NAMALWA (cell line): ENCODE measurements at regions not wholly inside any gene's neighbourhood (a gene's known extent, or its start where the extent isn't known, plus 50 kb on each side); places are given as distances from the start of the nearest gene placed in this dataset.

Experiments used
- DNase-seq: peaks from one replicate; pipeline ENCODE4 v3.0.0-alpha.2; 2015; ENCODE audit warnings: low spot score

GRCh38 chr1:177847843-177848242 lies 122.0 kb downstream of the SEC16B start:
- no peak for DNase-seq

GRCh38 chr1:177838907-177839485 lies 130.9 kb downstream of the SEC16B start:
- DNase-seq: no peak

- no peak for DNase-seq
Observed at GRCh38 chr1:177833631-177834030, 136.2 kb downstream of the SEC16B start.

GRCh38 chr1:177830531-177831135 lies 139.2 kb downstream of the SEC16B start:
- DNase-seq: no peak

GRCh38 chr1:177825276-177825901 lies 144.5 kb downstream of the SEC16B start:
- DNase-seq: no peak

- DNase-seq: no peak
Observed at GRCh38 chr1:177824508-177824982, 145.3 kb downstream of the SEC16B start.

GRCh38 chr1:177820213-177820612 lies 149.6 kb downstream of the SEC16B start:
- no peak for DNase-seq

GRCh38 chr1:177817937-177818875 lies 151.7 kb downstream of the SEC16B start:
- no peak for DNase-seq

GRCh38 chr1:177812650-177813049 lies 157.2 kb downstream of the SEC16B start:
- DNase-seq: no peak

GRCh38 chr1:177812144-177812543 lies 157.7 kb downstream of the SEC16B start:
- no peak for DNase-seq

GRCh38 chr1:177811429-177811828 lies 158.4 kb downstream of the SEC16B start:
- no peak for DNase-seq

- DNase-seq: no peak
Observed at GRCh38 chr1:177809819-177810218, 160.0 kb downstream of the SEC16B start.

GRCh38 chr1:177802304-177802703 lies 167.6 kb downstream of the SEC16B start:
- DNase-seq: no peak

GRCh38 chr1:177801790-177802189 lies 168.1 kb downstream of the SEC16B start:
- DNase-seq: no peak

- DNase-seq: no peak
Observed at GRCh38 chr1:177800400-177801088, 169.3 kb downstream of the SEC16B start.

GRCh38 chr1:177799746-177800145 lies 170.1 kb downstream of the SEC16B start:
- no peak for DNase-seq

- DNase-seq: no peak
Observed at GRCh38 chr1:177798614-177799013, 171.2 kb downstream of the SEC16B start.

GRCh38 chr1:177796561-177796960 lies 173.3 kb downstream of the SEC16B start:
- DNase-seq: no peak

- DNase-seq: no peak
Observed at GRCh38 chr1:177794376-177794991, 175.4 kb downstream of the SEC16B start.

GRCh38 chr1:177793900-177794299 lies 176.0 kb downstream of the SEC16B start:
- DNase-seq: no peak

- DNase-seq: no peak
Observed at GRCh38 chr1:177790566-177790965, 179.3 kb downstream of the SEC16B start.
